Calu3 (cell line): ENCODE measurements at regions not wholly inside any gene's neighbourhood (a gene's known extent, or its start where the extent isn't known, plus 50 kb on each side); places are given as distances from the start of the nearest gene placed in this dataset.

Experiments
- BruUV-seq: library from RNA; stranded (reverse); fragments of 400-500 nt; replicated peaks from 2 replicates; lab custom pipeline; 2021; lab: Mats Ljungman, UMichigan
- CTCF ChIA-PET: fragments of 300-600 bp; sonication (Branson Sonifier 250); formaldehyde crosslinking; loops from one replicate; lab custom pipeline; 2022; ENCODE audit warnings: antibody characterized with exemption; lab: Charles Lee
- DNase-seq: peaks from one replicate; pipeline ENCODE4 v3.0.0; 2022
- H3K27ac Mint-ChIP-seq: one replicate; pipeline ENCODE4 v1.8.0; 2022; ENCODE audit warnings: mixed read lengths; ENCODE audit not compliant: unreplicated experiment
- H3K27me3 Mint-ChIP-seq: one replicate; pipeline ENCODE4 v1.8.0; 2022; ENCODE audit warnings: mixed read lengths; ENCODE audit not compliant: unreplicated experiment
- H3K36me3 Mint-ChIP-seq: one replicate; pipeline ENCODE4 v1.8.0; 2022; ENCODE audit warnings: mild to moderate bottlenecking, moderate library complexity, mixed read lengths; ENCODE audit not compliant: insufficient read depth, unreplicated experiment
- H3K4me1 Mint-ChIP-seq: one replicate; pipeline ENCODE4 v1.8.0; 2022; ENCODE audit warnings: mild to moderate bottlenecking, low read depth, mixed read lengths; ENCODE audit not compliant: unreplicated experiment
- H3K4me3 Mint-ChIP-seq: one replicate; pipeline ENCODE4 v1.8.0; 2022; ENCODE audit warnings: mild to moderate bottlenecking, low read depth, moderate library complexity, mixed read lengths; ENCODE audit not compliant: unreplicated experiment
- H3K9me3 Mint-ChIP-seq: one replicate; pipeline ENCODE4 v1.8.0; 2022; ENCODE audit warnings: low read depth, mixed read lengths; ENCODE audit not compliant: unreplicated experiment
- CTCF ChIP-seq: fragments of 200-600 bp; IDR thresholded peaks from one replicate; pipeline ENCODE4 v1.8.0; 2022; ENCODE audit warnings: antibody characterized with exemption; ENCODE audit not compliant: unreplicated experiment
- intact Hi-C: fragments of 100-400 bp; cut with micrococcal nuclease; formaldehyde crosslinking; loops from one replicate; pipeline ENCODE4 v1.10.0; 2022; ENCODE audit not compliant: unreplicated experiment

GRCh38 chr13:73195091-73195490 is 136.3 kb downstream of the KLF5 start:
- peaks cover 11% of the 10 kb centered on the region for H3K36me3 Mint-ChIP-seq
- BruUV-seq = no TSS peak
- H3K4me1 Mint-ChIP-seq = peaks cover 26% of the 10 kb centered on the region
- H3K4me3 Mint-ChIP-seq = no peak overlapping the region
- no peak for DNase-seq
- H3K27me3 Mint-ChIP-seq = no peaks in the 10 kb centered on the region
- intact Hi-C loops = loop anchor here (10.0 kb wide), 2 partner anchors 90 to 120 kb away; no protein-coding TSS in a partner anchor
- TF ChIP-seq CTCF = no peak
- CTCF ChIA-PET = no interaction called here
- H3K9me3 Mint-ChIP-seq = no peaks in the 10 kb centered on the region
- H3K27ac Mint-ChIP-seq = no peak overlapping the region

GRCh38 chr13:73194310-73194709 is 135.5 kb downstream of the KLF5 start:
- no peak for DNase-seq
- H3K27ac Mint-ChIP-seq = peak overlapping the region; percentile 91
- peaks cover 11% of the 10 kb centered on the region for H3K36me3 Mint-ChIP-seq
- H3K4me1 Mint-ChIP-seq = peaks cover 26% of the 10 kb centered on the region
- peak overlapping the region; percentile 23 for H3K4me3 Mint-ChIP-seq
- BruUV-seq = no TSS peak
- intact Hi-C loops = loop anchor here (10.0 kb wide), 2 partner anchors 90 to 120 kb away; no protein-coding TSS in a partner anchor
- CTCF ChIA-PET = no interaction called here
- no peaks in the 10 kb centered on the region for H3K27me3 Mint-ChIP-seq
- H3K9me3 Mint-ChIP-seq = no peaks in the 10 kb centered on the region
- TF ChIP-seq CTCF = no peak

- Mint-ChIP-seq H3K9me3 (no peaks in the 10 kb centered on the region), H3K27ac (peak overlapping the region; percentile 91), H3K4me3 (no peak overlapping the region), H3K4me1 (peaks cover 26% of the 10 kb centered on the region), H3K27me3 (no peaks in the 10 kb centered on the region), H3K36me3 (peaks cover 11% of the 10 kb centered on the region)
- CTCF ChIA-PET = no interaction called here
- BruUV-seq = no TSS peak
- TF ChIP-seq CTCF = no peak
- intact Hi-C loops = loop anchor here (10.0 kb wide), 2 partner anchors 89 to 119 kb away; no protein-coding TSS in a partner anchor
- no peak for DNase-seq
Observed at GRCh38 chr13:73193554-73193953, 134.7 kb downstream of the KLF5 start.

GRCh38 chr13:73190477-73190876 is 131.7 kb downstream of the KLF5 start:
- CTCF ChIA-PET = no interaction called here
- H3K9me3 Mint-ChIP-seq = no peaks in the 10 kb centered on the region
- H3K27me3 Mint-ChIP-seq = no peaks in the 10 kb centered on the region
- TF ChIP-seq CTCF = no peak
- peaks cover 26% of the 10 kb centered on the region for H3K4me1 Mint-ChIP-seq
- intact Hi-C loops = loop anchor here (10.0 kb wide), 2 partner anchors 86 to 116 kb away; no protein-coding TSS in a partner anchor
- H3K4me3 Mint-ChIP-seq = peak overlapping the region; percentile 19
- H3K27ac Mint-ChIP-seq = peak overlapping the region; percentile 54
- no TSS peak for BruUV-seq
- no peak for DNase-seq
- H3K36me3 Mint-ChIP-seq = peaks cover 7% of the 10 kb centered on the region
